GM18870 (cell line): ENCODE measurements at regions not wholly inside any gene's neighbourhood (a gene's known extent, or its start where the extent isn't known, plus 50 kb on each side); places are given as distances from the start of the nearest gene placed in this dataset.
"Not testable (repeated sequence)": the region's sequence is repeated elsewhere in the genome, so short reads cannot be mapped to it uniquely, and the experiment has no call there.

Experiments
- ATAC-seq: cut with Tn5 transposase; IDR thresholded peaks from one replicate; pipeline ENCODE4 v1.9.1; 2021; ENCODE audit warnings: moderate library complexity; ENCODE audit not compliant: unreplicated experiment

- ATAC-seq, result no peak
Measured at GRCh38 chr1:189036628-189037027, 1441.0 kb downstream of the BRINP3 start.

- ATAC-seq, result no peak
Measured at GRCh38 chr1:189046127-189046526, 1431.5 kb downstream of the BRINP3 start.

- no peak for ATAC-seq
Measured at GRCh38 chr1:189084811-189085210, 1392.9 kb downstream of the BRINP3 start.

GRCh38 chr1:189103956-189104355 is 1373.7 kb downstream of the BRINP3 start:
- ATAC-seq, result no peak

GRCh38 chr1:189117072-189117770 is 1360.4 kb downstream of the BRINP3 start:
- no peak for ATAC-seq

GRCh38 chr1:189121941-189122340 is 1355.7 kb downstream of the BRINP3 start:
- no peak for ATAC-seq

- ATAC-seq, result no peak
Measured at GRCh38 chr1:189125694-189126093, 1352.0 kb downstream of the BRINP3 start.

- no peak for ATAC-seq
Measured at GRCh38 chr1:189131576-189131975, 1346.1 kb downstream of the BRINP3 start.

- not testable (repeated sequence) for ATAC-seq
Measured at GRCh38 chr1:189139748-189140147, 1337.9 kb downstream of the BRINP3 start.

- no peak for ATAC-seq
Measured at GRCh38 chr1:189141056-189141455, 1336.6 kb downstream of the BRINP3 start.

GRCh38 chr1:189149547-189150375 is 1327.9 kb downstream of the BRINP3 start:
- ATAC-seq, result no peak

GRCh38 chr1:189150624-189151023 is 1327.0 kb downstream of the BRINP3 start:
- ATAC-seq, result no peak

GRCh38 chr1:189151361-189151760 is 1326.3 kb downstream of the BRINP3 start:
- no peak for ATAC-seq

GRCh38 chr1:189152685-189153084 is 1325.0 kb downstream of the BRINP3 start:
- ATAC-seq, result no peak

GRCh38 chr1:189158155-189158554 is 1319.5 kb downstream of the BRINP3 start:
- ATAC-seq, result no peak

GRCh38 chr1:189175889-189176288 is 1301.8 kb downstream of the BRINP3 start:
- no peak for ATAC-seq

- no peak for ATAC-seq
Measured at GRCh38 chr1:189180057-189180456, 1297.6 kb downstream of the BRINP3 start.

- no peak for ATAC-seq
Measured at GRCh38 chr1:189185097-189185496, 1292.6 kb downstream of the BRINP3 start.

- ATAC-seq, result no peak
Measured at GRCh38 chr1:189192741-189193520, 1284.7 kb downstream of the BRINP3 start.

- ATAC-seq, result no peak
Measured at GRCh38 chr1:189205863-189206262, 1271.8 kb downstream of the BRINP3 start.

- no peak for ATAC-seq
Measured at GRCh38 chr1:189206617-189207016, 1271.0 kb downstream of the BRINP3 start.
